Lower lobe of right lung (tissue), 2 donors: ENCODE measurements at regions not wholly inside any gene's neighbourhood (a gene's known extent, or its start where the extent isn't known, plus 50 kb on each side); places are given as distances from the start of the nearest gene placed in this dataset.

ENCODE experiments used
- ATAC-seq, 2 donors: fragments of 200-7000 bp; cut with Tn5 transposase; one replicate each; pipeline ENCODE4 v1.9.1; 2020 to 2022; ENCODE audit warnings: mild to moderate bottlenecking in 2 of 2, moderate library complexity in 2 of 2
- DNase-seq: peaks from one replicate; pipeline ENCODE4 v3.0.0-alpha.2; 2020
- H3K27ac ChIP-seq: fragments of 200-600 bp; one replicate; pipeline ENCODE4 v1.8.0; 2022
- H3K27me3 ChIP-seq: fragments of 200-600 bp; one replicate; pipeline ENCODE4 v1.8.0; 2022; ENCODE audit warnings: low read depth
- H3K36me3 ChIP-seq: fragments of 200-600 bp; one replicate; pipeline ENCODE4 v1.8.0; 2022; ENCODE audit warnings: mild to moderate bottlenecking
- H3K4me1 ChIP-seq: fragments of 200-600 bp; one replicate; pipeline ENCODE4 v1.8.0; 2022
- H3K4me3 ChIP-seq: fragments of 200-600 bp; one replicate; pipeline ENCODE4 v1.8.0; 2022; ENCODE audit warnings: mild to moderate bottlenecking
- H3K9me3 ChIP-seq: fragments of 200-600 bp; one replicate; pipeline ENCODE4 v1.8.0; 2022
- intact Hi-C: fragments of 100-400 bp; cut with DNase I; formaldehyde crosslinking; loops from one replicate; pipeline ENCODE4 v1.11.0; 2022
- TF ChIP-seq, protein P1 (sequence below): fragments of 200-600 bp; IDR thresholded peaks from one replicate; pipeline ENCODE4 v1.8.0; 2022; ENCODE audit warnings: antibody characterized with exemption, mild to moderate bottlenecking
- donor health status: DM: no; HTN: yes; CAD: no; lungs with severe emphysema.

DNA sequence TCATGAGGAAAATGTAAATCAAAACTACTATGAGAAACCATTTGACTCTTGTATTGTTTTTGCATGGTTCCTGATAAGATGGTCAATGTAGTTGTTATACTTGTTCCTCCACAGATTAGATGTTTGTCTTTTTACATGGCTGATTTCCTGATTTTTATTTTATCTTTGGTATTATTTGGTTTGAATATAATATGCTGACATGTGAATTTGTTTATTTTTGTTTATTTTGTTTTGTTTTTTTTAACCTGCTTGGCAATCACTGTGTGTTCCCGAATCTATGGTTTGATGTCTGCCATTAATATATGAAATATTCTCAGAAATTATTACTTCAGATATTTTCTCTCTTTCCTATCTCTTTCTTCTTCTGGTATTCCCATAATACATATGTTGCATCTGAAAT is 899.5 kb upstream of the ADGRB3 start:
- Histone ChIP-seq H3K4me3 (no peak overlapping the region), H3K27me3 (no peaks in the 10 kb centered on the region), H3K36me3 (no peaks in the 10 kb centered on the region), H3K27ac (no peak overlapping the region), H3K9me3 (peaks cover 4% of the 10 kb centered on the region), H3K4me1 (no peaks in the 10 kb centered on the region)
- ATAC-seq (no peak), DNase-seq (no peak)
- intact Hi-C loops, result no loop called here
- TF ChIP-seq, protein P1, sequence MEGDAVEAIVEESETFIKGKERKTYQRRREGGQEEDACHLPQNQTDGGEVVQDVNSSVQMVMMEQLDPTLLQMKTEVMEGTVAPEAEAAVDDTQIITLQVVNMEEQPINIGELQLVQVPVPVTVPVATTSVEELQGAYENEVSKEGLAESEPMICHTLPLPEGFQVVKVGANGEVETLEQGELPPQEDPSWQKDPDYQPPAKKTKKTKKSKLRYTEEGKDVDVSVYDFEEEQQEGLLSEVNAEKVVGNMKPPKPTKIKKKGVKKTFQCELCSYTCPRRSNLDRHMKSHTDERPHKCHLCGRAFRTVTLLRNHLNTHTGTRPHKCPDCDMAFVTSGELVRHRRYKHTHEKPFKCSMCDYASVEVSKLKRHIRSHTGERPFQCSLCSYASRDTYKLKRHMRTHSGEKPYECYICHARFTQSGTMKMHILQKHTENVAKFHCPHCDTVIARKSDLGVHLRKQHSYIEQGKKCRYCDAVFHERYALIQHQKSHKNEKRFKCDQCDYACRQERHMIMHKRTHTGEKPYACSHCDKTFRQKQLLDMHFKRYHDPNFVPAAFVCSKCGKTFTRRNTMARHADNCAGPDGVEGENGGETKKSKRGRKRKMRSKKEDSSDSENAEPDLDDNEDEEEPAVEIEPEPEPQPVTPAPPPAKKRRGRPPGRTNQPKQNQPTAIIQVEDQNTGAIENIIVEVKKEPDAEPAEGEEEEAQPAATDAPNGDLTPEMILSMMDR, result no peak

DNA sequence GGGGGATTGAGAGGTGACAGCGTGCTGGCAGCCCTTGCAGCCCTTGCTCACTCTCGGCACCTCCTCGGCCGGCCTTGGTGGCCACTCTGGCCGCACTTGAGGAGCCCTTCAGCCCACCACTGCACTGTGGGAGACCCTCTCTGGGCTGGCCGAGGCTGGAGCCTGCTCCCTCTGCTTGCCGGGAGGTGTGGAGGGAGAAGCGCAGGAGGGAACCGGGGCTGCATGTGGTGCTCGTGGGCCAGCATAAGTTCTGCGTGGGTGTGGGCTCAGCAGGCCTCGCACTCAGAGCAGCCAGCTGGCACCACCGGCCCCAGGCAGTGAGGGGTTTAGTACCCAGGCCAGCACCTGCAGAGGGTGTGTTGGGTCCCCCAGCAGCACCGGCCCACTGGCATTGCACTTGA is 912.2 kb upstream of the ADGRB3 start:
- H3K4me3 ChIP-seq, result no peak overlapping the region
- DNase-seq (peak; percentile 41), ATAC-seq (peak in 1 of 2 donors; percentile 14)
- intact Hi-C loops, result no loop called here
- H3K27me3 ChIP-seq, result no peaks in the 10 kb centered on the region
- H3K27ac ChIP-seq, result no peak overlapping the region
- TF ChIP-seq, protein P1, result no peak
- H3K4me1 ChIP-seq, result no peaks in the 10 kb centered on the region
- H3K9me3 ChIP-seq, result peaks cover 5% of the 10 kb centered on the region
- no peaks in the 10 kb centered on the region for H3K36me3 ChIP-seq

DNA sequence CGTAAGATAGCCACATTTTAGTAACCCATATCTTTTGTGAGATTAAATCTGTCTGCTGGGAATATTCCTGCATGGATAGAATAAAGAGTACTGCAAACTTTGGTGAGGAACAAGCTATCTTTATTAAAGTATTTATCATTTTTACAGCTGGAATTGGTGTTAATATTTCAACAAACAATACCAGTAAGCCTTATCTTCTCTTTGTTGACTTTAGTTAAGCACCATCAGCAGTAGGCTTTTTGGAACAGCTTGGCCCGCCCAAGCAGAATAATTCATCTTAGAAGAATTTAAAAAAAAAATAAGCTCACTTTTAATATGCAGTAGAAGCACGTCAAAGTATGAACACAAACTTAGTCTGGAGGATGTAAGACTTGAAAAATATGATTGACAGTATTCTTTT is 917.8 kb upstream of the ADGRB3 start:
- TF ChIP-seq, protein P1, result no peak
- Histone ChIP-seq H3K27ac (no peak overlapping the region), H3K4me1 (no peaks in the 10 kb centered on the region), H3K9me3 (no peaks in the 10 kb centered on the region), H3K36me3 (no peaks in the 10 kb centered on the region), H3K4me3 (no peak overlapping the region), H3K27me3 (no peaks in the 10 kb centered on the region)
- DNase-seq (no peak), ATAC-seq (peak in 1 of 2 donors; percentile 92)
- intact Hi-C loops, result no loop called here

DNA sequence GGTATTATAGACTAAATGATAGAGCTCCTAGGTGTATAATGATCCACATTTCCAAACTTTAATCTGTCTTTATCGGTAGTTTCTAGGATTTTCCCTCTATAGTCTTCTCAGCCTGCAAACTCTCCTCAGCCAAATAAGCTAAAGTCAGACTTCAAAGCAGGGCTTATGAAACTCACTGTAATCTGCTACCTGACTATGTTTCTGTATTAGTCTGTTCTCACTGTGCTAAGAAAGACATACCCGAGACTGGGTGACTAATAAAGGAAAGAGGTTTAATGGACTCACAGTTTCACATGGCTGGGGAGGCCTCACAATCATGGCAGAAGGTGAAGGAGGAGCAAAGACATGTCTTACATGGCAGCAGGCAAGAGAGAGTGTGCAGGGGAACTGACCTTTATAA is 928.7 kb upstream of the ADGRB3 start:
- peaks cover 8% of the 10 kb centered on the region for H3K9me3 ChIP-seq
- intact Hi-C loops, result no loop called here
- H3K36me3 ChIP-seq, result no peaks in the 10 kb centered on the region
- DNase-seq, result no peak
- no peak overlapping the region for H3K4me3 ChIP-seq
- no peak for ATAC-seq
- TF ChIP-seq, protein P1, result no peak
- H3K4me1 ChIP-seq, result no peaks in the 10 kb centered on the region
- H3K27ac ChIP-seq, result no peak overlapping the region
- H3K27me3 ChIP-seq, result no peaks in the 10 kb centered on the region

DNA sequence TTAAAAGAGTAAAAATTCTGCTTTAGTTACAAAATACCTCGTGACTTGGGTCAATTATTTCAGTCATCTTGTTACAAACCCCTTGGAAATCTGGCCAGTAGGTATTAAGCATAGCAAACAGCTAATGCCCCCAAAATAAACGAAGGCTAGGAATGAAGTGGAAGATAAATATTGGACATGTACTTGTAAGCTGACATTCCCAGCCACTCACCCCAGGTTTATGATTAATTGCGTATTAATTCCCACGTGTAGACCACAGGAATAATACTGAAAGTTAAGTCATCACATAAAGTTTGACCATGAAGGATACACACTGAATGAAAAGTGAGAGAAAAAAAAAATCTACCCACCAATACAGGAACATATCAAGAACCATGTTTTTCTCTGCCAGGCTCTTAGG is 936.5 kb upstream of the ADGRB3 start:
- DNase-seq (no peak), ATAC-seq (peak; percentile 62 to 97)
- intact Hi-C loops, result no loop called here

More for the DNA sequence above, 936.5 kb upstream of the ADGRB3 start:
- H3K27ac ChIP-seq, result no peak overlapping the region
- H3K36me3 ChIP-seq, result no peaks in the 10 kb centered on the region
- no peaks in the 10 kb centered on the region for H3K4me1 ChIP-seq
- H3K27me3 ChIP-seq, result no peaks in the 10 kb centered on the region
- no peak overlapping the region for H3K4me3 ChIP-seq
- no peaks in the 10 kb centered on the region for H3K9me3 ChIP-seq
- TF ChIP-seq, protein P1, result no peak
